ENCODE measurements at regions not wholly inside any gene's neighbourhood (a gene's known extent, or its start where the extent isn't known, plus 50 kb on each side); places are given as distances from the start of the nearest gene placed in this dataset.

GRCh38 chr14:49139593-49139992 is 446.6 kb downstream of the RPS29 start:
- no peak overlapping the region for H3K27ac Mint-ChIP-seq

GRCh38 chr14:49134940-49135339 is 451.2 kb downstream of the RPS29 start:
- Histone ChIP-seq H3K4me2 (replicated peaks; ENCODE audit: extremely low read depth, low read length, poor library complexity, severe bottlenecking) (no peak overlapping the region), H3K9ac (ENCODE audit: insufficient read depth, low read length, poor library complexity, severe bottlenecking) (no peak overlapping the region), H3K27ac (ENCODE audit: low read depth in 1 of 2, low read length in 2 of 2) (no peak overlapping the region), H3K9me3 (replicated peaks in 1 of 2; ENCODE audit: control insufficient read depth in 1 of 2, insufficient read depth in 1 of 2, low read length in 2 of 2) (peaks cover 0 to 4% of the 10 kb centered on the region in 2 donors), H3K4me3 (replicated peaks in 1 of 3; ENCODE audit: low read depth in 2 of 3, low read length in 3 of 3) (no peak overlapping the region), H3K4me1 (ENCODE audit: control insufficient read depth in 1 of 2, insufficient read depth in 2 of 2, low read length in 2 of 2) (no peaks in the 10 kb centered on the region), H3K79me2 (ENCODE audit: insufficient read depth, low read length) (no peaks in the 10 kb centered on the region), H4K20me1 (ENCODE audit: insufficient read depth, low read length) (no peaks in the 10 kb centered on the region), H3K36me3 (replicated peaks in 1 of 2; ENCODE audit: control insufficient read depth in 1 of 2, insufficient read depth in 2 of 2, low read length in 2 of 2) (no peaks in the 10 kb centered on the region), H2AFZ (ENCODE audit: insufficient read depth, low read depth, low read length, poor library complexity, severe bottlenecking) (no peak overlapping the region), H3K27me3 (ENCODE audit: control insufficient read depth in 2 of 2, insufficient read depth in 2 of 2, low read length in 2 of 2) (no peaks in the 10 kb centered on the region)
- WGBS (ENCODE audit: insufficient coverage), result no CpG with 5 or more reads among the region's 3 CpGs
- no peak overlapping the region for H3K27ac Mint-ChIP-seq
- intact Hi-C loops (cut with micrococcal nuclease), result no loop called here
- no peak overlapping the region for H3K4me3 Mint-ChIP-seq
- DNase-seq, result no peak
- no peaks in the 10 kb centered on the region for H3K36me3 Mint-ChIP-seq
- H3K9me3 Mint-ChIP-seq, result peaks cover 0 to 7% (median 4%) of the 10 kb centered on the region in 7 donors
- H3K27me3 Mint-ChIP-seq (ENCODE audit: low read depth in 3 of 3), result peaks cover 0 to 2% (median 0%) of the 10 kb centered on the region in 3 donors
- TF ChIP-seq, protein P1, sequence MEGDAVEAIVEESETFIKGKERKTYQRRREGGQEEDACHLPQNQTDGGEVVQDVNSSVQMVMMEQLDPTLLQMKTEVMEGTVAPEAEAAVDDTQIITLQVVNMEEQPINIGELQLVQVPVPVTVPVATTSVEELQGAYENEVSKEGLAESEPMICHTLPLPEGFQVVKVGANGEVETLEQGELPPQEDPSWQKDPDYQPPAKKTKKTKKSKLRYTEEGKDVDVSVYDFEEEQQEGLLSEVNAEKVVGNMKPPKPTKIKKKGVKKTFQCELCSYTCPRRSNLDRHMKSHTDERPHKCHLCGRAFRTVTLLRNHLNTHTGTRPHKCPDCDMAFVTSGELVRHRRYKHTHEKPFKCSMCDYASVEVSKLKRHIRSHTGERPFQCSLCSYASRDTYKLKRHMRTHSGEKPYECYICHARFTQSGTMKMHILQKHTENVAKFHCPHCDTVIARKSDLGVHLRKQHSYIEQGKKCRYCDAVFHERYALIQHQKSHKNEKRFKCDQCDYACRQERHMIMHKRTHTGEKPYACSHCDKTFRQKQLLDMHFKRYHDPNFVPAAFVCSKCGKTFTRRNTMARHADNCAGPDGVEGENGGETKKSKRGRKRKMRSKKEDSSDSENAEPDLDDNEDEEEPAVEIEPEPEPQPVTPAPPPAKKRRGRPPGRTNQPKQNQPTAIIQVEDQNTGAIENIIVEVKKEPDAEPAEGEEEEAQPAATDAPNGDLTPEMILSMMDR (IDR thresholded peaks at IDR 0.05), result no peak
- H3K4me1 Mint-ChIP-seq, result no peaks in the 10 kb centered on the region

More at GRCh38 chr14:49139593-49139992, 446.6 kb downstream of the RPS29 start:
- H3K27me3 ChIP-seq (ENCODE audit: control insufficient read depth in 2 of 2, insufficient read depth in 2 of 2, low read length in 2 of 2), result no peaks in the 10 kb centered on the region
- no peak for DNase-seq
- H3K4me3 ChIP-seq (replicated peaks in 1 of 3; ENCODE audit: low read depth in 2 of 3, low read length in 3 of 3), result no peak overlapping the region
- no CpG with 5 or more reads among the region's 1 CpG for WGBS (ENCODE audit: insufficient coverage)
- no peak overlapping the region for H3K27ac ChIP-seq (ENCODE audit: low read depth in 1 of 2, low read length in 2 of 2)
- no peak overlapping the region for H3K4me2 ChIP-seq (replicated peaks; ENCODE audit: extremely low read depth, low read length, poor library complexity, severe bottlenecking)
- no peaks in the 10 kb centered on the region for H3K36me3 ChIP-seq (replicated peaks in 1 of 2; ENCODE audit: control insufficient read depth in 1 of 2, insufficient read depth in 2 of 2, low read length in 2 of 2)
- H3K9ac ChIP-seq (ENCODE audit: insufficient read depth, low read length, poor library complexity, severe bottlenecking), result no peak overlapping the region
- H3K27me3 Mint-ChIP-seq (ENCODE audit: low read depth in 3 of 3), result peaks cover 0 to 2% (median 0%) of the 10 kb centered on the region in 3 donors
- H3K4me1 ChIP-seq (ENCODE audit: control insufficient read depth in 1 of 2, insufficient read depth in 2 of 2, low read length in 2 of 2), result no peaks in the 10 kb centered on the region
- H3K9me3 ChIP-seq (replicated peaks in 1 of 2; ENCODE audit: control insufficient read depth in 1 of 2, insufficient read depth in 1 of 2, low read length in 2 of 2), result no peaks in the 10 kb centered on the region
- no peaks in the 10 kb centered on the region for H3K79me2 ChIP-seq (ENCODE audit: insufficient read depth, low read length)
- no peaks in the 10 kb centered on the region for H4K20me1 ChIP-seq (ENCODE audit: insufficient read depth, low read length)
- TF ChIP-seq, protein P1 (IDR thresholded peaks at IDR 0.05), result no peak
- H3K9me3 Mint-ChIP-seq, result peaks cover 0 to 5% (median 2%) of the 10 kb centered on the region in 7 donors
- H3K4me1 Mint-ChIP-seq, result no peaks in the 10 kb centered on the region
- no peaks in the 10 kb centered on the region for H3K36me3 Mint-ChIP-seq
- no peak overlapping the region for H2AFZ ChIP-seq (ENCODE audit: insufficient read depth, low read depth, low read length, poor library complexity, severe bottlenecking)
- no peak overlapping the region for H3K4me3 Mint-ChIP-seq
- intact Hi-C loops (cut with micrococcal nuclease), result no loop called here
